ENCODE measurements at regions not wholly inside any gene's neighbourhood (a gene's known extent, or its start where the extent isn't known, plus 50 kb on each side); places are given as distances from the start of the nearest gene placed in this dataset.

GRCh38 chr2:2823061-2823753 lies 492.1 kb upstream of the MYT1L start:
- H3K4me3 ChIP-seq (ENCODE audit: low read depth, low read length), result no peak overlapping the region
- in situ Hi-C loops (cut with HindIII; ENCODE audit: low sequenced_read_pairs), result no loop called here
- DNase-seq (ENCODE audit: low read depth), result no peak
- no peak for TF ChIP-seq CTCF (IDR thresholded peaks at IDR 0.05; ENCODE audit: low read depth, low read length, missing control alignments)

GRCh38 chr2:2822143-2822542 lies 491.1 kb upstream of the MYT1L start:
- in situ Hi-C loops (cut with HindIII; ENCODE audit: low sequenced_read_pairs), result no loop called here
- no peak for DNase-seq (ENCODE audit: low read depth)
- TF ChIP-seq CTCF (IDR thresholded peaks at IDR 0.05; ENCODE audit: low read depth, low read length, missing control alignments), result no peak
- H3K4me3 ChIP-seq (ENCODE audit: low read depth, low read length), result no peak overlapping the region

- in situ Hi-C loops (cut with HindIII; ENCODE audit: low sequenced_read_pairs), result no loop called here
- no peak overlapping the region for H3K4me3 ChIP-seq (ENCODE audit: low read depth, low read length)
- DNase-seq (ENCODE audit: low read depth), result no peak
- no peak for TF ChIP-seq CTCF (IDR thresholded peaks at IDR 0.05; ENCODE audit: low read depth, low read length, missing control alignments)
These were observed 481.6 kb upstream of the MYT1L start for GRCh38 chr2:2812648-2813047.

- in situ Hi-C loops (cut with HindIII; ENCODE audit: low sequenced_read_pairs), result no loop called here
- TF ChIP-seq CTCF (IDR thresholded peaks at IDR 0.05; ENCODE audit: low read depth, low read length, missing control alignments), result no peak
- no peak overlapping the region for H3K4me3 ChIP-seq (ENCODE audit: low read depth, low read length)
- no peak for DNase-seq (ENCODE audit: low read depth)
These were observed 481.0 kb upstream of the MYT1L start for GRCh38 chr2:2812117-2812516.

GRCh38 chr2:2810504-2810903 lies 479.4 kb upstream of the MYT1L start:
- TF ChIP-seq CTCF (IDR thresholded peaks at IDR 0.05; ENCODE audit: low read depth, low read length, missing control alignments), result no peak
- DNase-seq (ENCODE audit: low read depth), result no peak
- in situ Hi-C loops (cut with HindIII; ENCODE audit: low sequenced_read_pairs), result no loop called here
- H3K4me3 ChIP-seq (ENCODE audit: low read depth, low read length), result no peak overlapping the region

- H3K4me3 ChIP-seq (ENCODE audit: low read depth, low read length), result no peak overlapping the region
- DNase-seq (ENCODE audit: low read depth), result no peak
- in situ Hi-C loops (cut with HindIII; ENCODE audit: low sequenced_read_pairs), result no loop called here
- TF ChIP-seq CTCF (IDR thresholded peaks at IDR 0.05; ENCODE audit: low read depth, low read length, missing control alignments), result no peak
These were observed 478.7 kb upstream of the MYT1L start for GRCh38 chr2:2809771-2810170.

Data from astrocyte of the cerebellum (primary cell).